ENCODE measurements at regions not wholly inside any gene's neighbourhood (a gene's known extent, or its start where the extent isn't known, plus 50 kb on each side); places are given as distances from the start of the nearest gene placed in this dataset.

DNA sequence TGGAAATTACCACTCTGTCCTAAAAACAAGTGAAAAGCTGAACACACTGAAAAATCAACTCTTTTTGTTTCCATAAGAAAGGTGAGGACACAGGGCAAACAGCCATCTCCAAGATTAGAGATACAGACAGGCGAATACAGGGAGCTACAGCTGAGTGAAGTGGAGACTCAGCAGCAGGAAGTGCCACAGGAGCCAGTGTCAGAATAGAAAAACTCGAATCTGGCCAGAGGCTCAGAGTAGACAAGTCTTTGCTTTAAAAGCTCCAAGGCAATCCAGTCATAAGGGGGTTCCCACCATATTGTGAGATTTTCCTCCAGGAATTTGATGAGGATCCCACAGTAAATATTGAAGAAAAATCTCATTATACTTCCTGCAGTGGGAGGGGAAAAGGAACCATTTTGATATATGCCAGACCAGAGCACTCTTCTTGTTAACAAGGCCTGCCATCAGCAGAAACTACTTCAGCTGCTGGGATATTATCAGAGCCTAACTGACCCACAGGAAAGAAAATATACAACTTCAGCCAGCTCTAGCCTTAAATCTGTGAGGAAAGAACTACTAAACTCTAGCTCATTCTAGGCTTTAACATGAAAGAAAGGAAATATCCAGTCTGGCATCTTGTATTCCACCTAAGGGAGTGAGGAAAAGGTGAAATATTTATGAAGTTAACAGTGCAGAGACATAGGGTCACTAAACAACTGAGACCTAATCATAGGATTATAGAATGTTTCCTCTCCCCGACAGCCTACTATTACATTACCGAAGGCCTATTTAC, 256.2 kb upstream of the OLFM3 start:
- no peaks in the 10 kb centered on the region for H3K9me3 ChIP-seq (ENCODE audit: insufficient read depth, low read length, severe bottlenecking)
- H3K9ac ChIP-seq (ENCODE audit: low read depth, low read length), result no peak overlapping the region
- H2AFZ ChIP-seq (ENCODE audit: low read depth, low read length), result peak overlapping the region; percentile 62; the same call in 1 of the 2 replicates
- H4K20me1 ChIP-seq (ENCODE audit: insufficient read depth, low read length), result no peaks in the 10 kb centered on the region
- DNase-seq (no peak), ATAC-seq (ENCODE audit: insufficient read depth, low read depth) (peak; percentile 37; the same call in 1 of the 3 replicates)
- H3K79me2 ChIP-seq (ENCODE audit: insufficient read depth, low read length), result no peaks in the 10 kb centered on the region
- no peaks in the 10 kb centered on the region for H3K36me3 ChIP-seq (ENCODE audit: insufficient read depth, low read length)
- no peaks in the 10 kb centered on the region for H3K27me3 ChIP-seq (ENCODE audit: insufficient read depth, low read length, poor library complexity)
- H3K27ac ChIP-seq (ENCODE audit: low read length), result no peak overlapping the region
- H3K4me3 ChIP-seq (ENCODE audit: low read depth in 1 of 2, low read length in 2 of 2), result no peak overlapping the region
- no peak overlapping the region for H3K4me2 ChIP-seq (ENCODE audit: insufficient read depth, low read length)
- TF ChIP-seq, protein P1, sequence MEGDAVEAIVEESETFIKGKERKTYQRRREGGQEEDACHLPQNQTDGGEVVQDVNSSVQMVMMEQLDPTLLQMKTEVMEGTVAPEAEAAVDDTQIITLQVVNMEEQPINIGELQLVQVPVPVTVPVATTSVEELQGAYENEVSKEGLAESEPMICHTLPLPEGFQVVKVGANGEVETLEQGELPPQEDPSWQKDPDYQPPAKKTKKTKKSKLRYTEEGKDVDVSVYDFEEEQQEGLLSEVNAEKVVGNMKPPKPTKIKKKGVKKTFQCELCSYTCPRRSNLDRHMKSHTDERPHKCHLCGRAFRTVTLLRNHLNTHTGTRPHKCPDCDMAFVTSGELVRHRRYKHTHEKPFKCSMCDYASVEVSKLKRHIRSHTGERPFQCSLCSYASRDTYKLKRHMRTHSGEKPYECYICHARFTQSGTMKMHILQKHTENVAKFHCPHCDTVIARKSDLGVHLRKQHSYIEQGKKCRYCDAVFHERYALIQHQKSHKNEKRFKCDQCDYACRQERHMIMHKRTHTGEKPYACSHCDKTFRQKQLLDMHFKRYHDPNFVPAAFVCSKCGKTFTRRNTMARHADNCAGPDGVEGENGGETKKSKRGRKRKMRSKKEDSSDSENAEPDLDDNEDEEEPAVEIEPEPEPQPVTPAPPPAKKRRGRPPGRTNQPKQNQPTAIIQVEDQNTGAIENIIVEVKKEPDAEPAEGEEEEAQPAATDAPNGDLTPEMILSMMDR (IDR thresholded peaks at IDR 0.05; ENCODE audit: borderline replicate concordance, extremely low read depth, low read length, poor library complexity, severe bottlenecking), result no peak
- TF ChIP-seq EZH2 (IDR thresholded peaks at IDR 0.05; ENCODE audit: borderline replicate concordance, low read depth, low read length, severe bottlenecking), result no peak
- H3K4me1 ChIP-seq (ENCODE audit: insufficient read depth, low read length), result no peaks in the 10 kb centered on the region

DNA sequence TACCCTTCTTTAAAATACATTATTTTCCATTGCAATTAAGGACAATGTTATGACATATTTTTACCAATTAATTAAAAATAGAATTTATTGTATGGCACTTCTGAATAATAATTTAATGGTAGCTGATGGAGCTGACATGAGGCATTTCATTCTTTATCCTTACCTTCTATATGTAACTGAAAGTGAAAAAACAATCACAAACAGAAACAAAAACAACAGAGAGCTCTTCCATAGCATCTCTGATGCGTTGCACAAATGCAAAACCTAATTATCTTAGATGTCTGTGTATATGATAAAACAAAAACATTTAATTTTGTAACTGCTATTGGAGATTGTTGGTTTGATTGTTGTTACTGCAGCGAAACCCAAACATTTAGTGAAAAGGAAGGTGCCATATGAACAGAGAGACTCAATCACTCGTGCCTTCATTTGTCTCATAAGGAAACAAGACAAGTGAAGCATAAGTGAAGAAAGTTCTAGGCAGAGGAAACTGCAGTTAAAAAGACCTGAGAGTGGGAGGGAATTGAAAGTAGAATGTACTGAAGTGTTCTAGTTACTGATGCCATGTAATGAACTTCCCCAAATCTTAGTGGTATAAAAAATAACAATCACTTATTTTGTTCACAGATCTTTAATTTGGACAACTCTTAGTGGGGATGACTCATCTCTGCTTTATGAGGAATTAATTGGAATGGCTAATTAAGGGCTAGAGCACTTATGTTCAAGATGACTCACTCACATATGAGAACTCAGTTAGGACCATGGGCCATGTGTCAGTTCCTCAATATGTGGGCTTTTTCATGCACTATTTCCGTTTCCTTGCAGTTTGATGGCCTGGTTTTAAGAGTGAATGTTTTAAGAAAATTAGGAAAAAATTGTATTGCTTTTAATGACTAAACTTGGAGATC, 245.0 kb upstream of the OLFM3 start:
- TF ChIP-seq EZH2 (IDR thresholded peaks at IDR 0.05; ENCODE audit: borderline replicate concordance, low read depth, low read length, severe bottlenecking), result no peak
- TF ChIP-seq, protein P1 (IDR thresholded peaks at IDR 0.05; ENCODE audit: borderline replicate concordance, extremely low read depth, low read length, poor library complexity, severe bottlenecking), result no peak
- H3K79me2 ChIP-seq (ENCODE audit: insufficient read depth, low read length), result no peaks in the 10 kb centered on the region
- ATAC-seq (ENCODE audit: insufficient read depth, low read depth), result no peak
- no peak overlapping the region for H3K27ac ChIP-seq (ENCODE audit: low read length)
- H3K9ac ChIP-seq (ENCODE audit: low read depth, low read length), result no peak overlapping the region
- H3K4me1 ChIP-seq (ENCODE audit: insufficient read depth, low read length), result no peaks in the 10 kb centered on the region
- H4K20me1 ChIP-seq (ENCODE audit: insufficient read depth, low read length), result no peaks in the 10 kb centered on the region
- no peak overlapping the region for H3K4me2 ChIP-seq (ENCODE audit: insufficient read depth, low read length)
- H2AFZ ChIP-seq (ENCODE audit: low read depth, low read length), result no peak overlapping the region
- H3K27me3 ChIP-seq (ENCODE audit: insufficient read depth, low read length, poor library complexity), result no peaks in the 10 kb centered on the region
- DNase-seq, result no peak
- H3K9me3 ChIP-seq (ENCODE audit: insufficient read depth, low read length, severe bottlenecking), result no peaks in the 10 kb centered on the region
- no peak overlapping the region for H3K4me3 ChIP-seq (ENCODE audit: low read depth in 1 of 2, low read length in 2 of 2)
- no peaks in the 10 kb centered on the region for H3K36me3 ChIP-seq (ENCODE audit: insufficient read depth, low read length)

- Histone ChIP-seq H2AFZ (ENCODE audit: low read depth, low read length) (no peak overlapping the region), H4K20me1 (ENCODE audit: insufficient read depth, low read length) (no peaks in the 10 kb centered on the region), H3K9me3 (ENCODE audit: insufficient read depth, low read length, severe bottlenecking) (no peaks in the 10 kb centered on the region), H3K4me2 (ENCODE audit: insufficient read depth, low read length) (no peak overlapping the region), H3K9ac (ENCODE audit: low read depth, low read length) (no peak overlapping the region), H3K79me2 (ENCODE audit: insufficient read depth, low read length) (no peaks in the 10 kb centered on the region), H3K4me3 (ENCODE audit: low read depth in 1 of 2, low read length in 2 of 2) (no peak overlapping the region), H3K27me3 (ENCODE audit: insufficient read depth, low read length, poor library complexity) (no peaks in the 10 kb centered on the region), H3K4me1 (ENCODE audit: insufficient read depth, low read length) (no peaks in the 10 kb centered on the region), H3K36me3 (ENCODE audit: insufficient read depth, low read length) (no peaks in the 10 kb centered on the region), H3K27ac (ENCODE audit: low read length) (no peak overlapping the region)
- TF ChIP-seq, protein P1 (IDR thresholded peaks at IDR 0.05; ENCODE audit: borderline replicate concordance, extremely low read depth, low read length, poor library complexity, severe bottlenecking), result no peak
- TF ChIP-seq EZH2 (IDR thresholded peaks at IDR 0.05; ENCODE audit: borderline replicate concordance, low read depth, low read length, severe bottlenecking), result no peak
- ATAC-seq (ENCODE audit: insufficient read depth, low read depth) (no peak), DNase-seq (no peak)
Measured at GRCh38 chr1:102239247-102239646, 242.5 kb upstream of the OLFM3 start.

Measured in DND-41 (cell line).